ENCODE measurements at regions not wholly inside any gene's neighbourhood (a gene's known extent, or its start where the extent isn't known, plus 50 kb on each side); places are given as distances from the start of the nearest gene placed in this dataset.

- TF ChIP-seq JUND (IDR thresholded peaks at IDR 0.05): no peak
- no peak for TF ChIP-seq ATF3 (IDR thresholded peaks at IDR 0.05)
- no peak for TF ChIP-seq POLR2A (IDR thresholded peaks at IDR 0.05; ENCODE audit: borderline replicate concordance, extremely low read depth, insufficient read depth, insufficient read length)
- no peak for TF ChIP-seq ZBTB33 (IDR thresholded peaks at IDR 0.05; ENCODE audit: extremely low read depth, insufficient replicate concordance, low read length)
- TF ChIP-seq ZNF274 (IDR thresholded peaks at IDR 0.05; ENCODE audit: low read depth, low read length): no peak
- TF ChIP-seq POLR2AphosphoS5 (IDR thresholded peaks at IDR 0.05; ENCODE audit: low read depth, low read length): no peak
- no peak for TF ChIP-seq RAD21 (IDR thresholded peaks at IDR 0.05; ENCODE audit: low read depth)
- TF ChIP-seq EZH2 (IDR thresholded peaks at IDR 0.05): no peak
- TF ChIP-seq SIN3A (IDR thresholded peaks at IDR 0.05; ENCODE audit: low read depth): no peak
- no peak for TF ChIP-seq FOSL1 (IDR thresholded peaks at IDR 0.05; ENCODE audit: low read depth)
- TF ChIP-seq CTCF (IDR thresholded peaks at IDR 0.05 in 2 of 3, conservative IDR thresholded peaks at IDR 0.05 in 1 of 3; ENCODE audit: borderline replicate concordance in 1 of 3, insufficient read depth in 1 of 3, low read depth in 2 of 3, low read length in 2 of 3): no peak
- no peak for TF ChIP-seq EZH2phosphoT487 (IDR thresholded peaks at IDR 0.05; ENCODE audit: borderline replicate concordance)
These were observed 159.6 kb upstream of the IGFBP3 start for GRCh38 chr7:46080595-46081159.
